HCT116 (cell line): ENCODE measurements at regions not wholly inside any gene's neighbourhood (a gene's known extent, or its start where the extent isn't known, plus 50 kb on each side); places are given as distances from the start of the nearest gene placed in this dataset.

Experiments used
- CTCF ChIP-seq, 3 experiments: fragments of 200-600 bp in 1 of 3; sonication (generic) in 1 of 3; IDR thresholded peaks in 2 of 3; conservative IDR thresholded peaks in 1 of 3; 2 replicates each; pipeline ENCODE4 v1.5.1; 2012 to 2017; ENCODE audit warnings: low read depth in 2 of 3, low read length in 2 of 3, antibody characterized with exemption in 1 of 3, borderline replicate concordance in 1 of 3, control low read depth in 1 of 3, mild to moderate bottlenecking in 1 of 3, mixed read lengths in 1 of 3, mixed run types in 1 of 3, moderate library complexity in 1 of 3; ENCODE audit not compliant: insufficient read depth in 1 of 3
- POLR2A ChIP-seq: IDR thresholded peaks from 2 replicates; pipeline ENCODE4 v1.7.0; 2011; ENCODE audit warnings: borderline replicate concordance; ENCODE audit not compliant: insufficient read depth, insufficient read length; ENCODE audit errors: extremely low read depth
- ZNF274 ChIP-seq: fragments of 200-500 bp; sonication (Bioruptor generic); IDR thresholded peaks from 2 replicates; pipeline ENCODE4 v1.6.1; 2014; ENCODE audit warnings: mild to moderate bottlenecking, low read depth, low read length, inconsistent platforms

- TF ChIP-seq CTCF (IDR thresholded peaks at IDR 0.05 in 2 of 3, conservative IDR thresholded peaks at IDR 0.05 in 1 of 3; ENCODE audit: borderline replicate concordance in 1 of 3, insufficient read depth in 1 of 3, low read depth in 2 of 3, low read length in 2 of 3) (no peak), POLR2A (no peak), ZNF274 (no peak)
Observed at GRCh38 chr15:39511000-39511915, 69.6 kb upstream of the THBS1 start.
